Stomach (tissue), 4 donors: ENCODE measurements at regions not wholly inside any gene's neighbourhood (a gene's known extent, or its start where the extent isn't known, plus 50 kb on each side); places are given as distances from the start of the nearest gene placed in this dataset.

Experiments used
- POLR2AphosphoS5 ChIP-seq, 3 donors: sonication (generic); formaldehyde crosslinking; IDR thresholded peaks; one replicate each; pipeline ENCODE4 v1.6.1; 2016; ENCODE audit warnings: antibody characterized with exemption in 3 of 3
- TF ChIP-seq, protein P1 (sequence below), 7 experiments: fragments of 450-650 bp in 4 of 7; fragments of 200-600 bp in 3 of 7; sonication (generic) in 3 of 7; IDR thresholded peaks; one replicate each; pipeline ENCODE4 v1.5.1; 2016 to 2019; ENCODE audit warnings: antibody characterized with exemption in 7 of 7, control low read depth in 2 of 7, mild to moderate bottlenecking in 1 of 7

DNA sequence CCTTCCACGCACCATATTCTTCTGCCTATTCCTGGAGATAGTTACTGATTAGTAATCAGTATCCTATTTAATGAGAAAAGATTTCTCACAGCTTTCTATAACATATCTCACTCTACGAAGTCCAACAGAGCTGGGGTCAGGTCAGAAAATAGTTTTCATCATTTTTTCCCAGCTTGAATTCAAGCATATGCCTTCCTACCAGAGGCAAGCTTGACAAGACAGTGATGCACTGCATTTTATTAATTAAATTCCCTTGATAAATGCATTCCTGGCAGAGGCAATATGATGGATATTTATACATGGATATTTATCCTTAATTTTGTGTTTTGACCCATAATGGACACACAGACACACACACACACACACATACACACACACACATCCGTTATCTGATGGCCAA is 961.4 kb downstream of the EPHA3 start:
- TF ChIP-seq, protein P1, sequence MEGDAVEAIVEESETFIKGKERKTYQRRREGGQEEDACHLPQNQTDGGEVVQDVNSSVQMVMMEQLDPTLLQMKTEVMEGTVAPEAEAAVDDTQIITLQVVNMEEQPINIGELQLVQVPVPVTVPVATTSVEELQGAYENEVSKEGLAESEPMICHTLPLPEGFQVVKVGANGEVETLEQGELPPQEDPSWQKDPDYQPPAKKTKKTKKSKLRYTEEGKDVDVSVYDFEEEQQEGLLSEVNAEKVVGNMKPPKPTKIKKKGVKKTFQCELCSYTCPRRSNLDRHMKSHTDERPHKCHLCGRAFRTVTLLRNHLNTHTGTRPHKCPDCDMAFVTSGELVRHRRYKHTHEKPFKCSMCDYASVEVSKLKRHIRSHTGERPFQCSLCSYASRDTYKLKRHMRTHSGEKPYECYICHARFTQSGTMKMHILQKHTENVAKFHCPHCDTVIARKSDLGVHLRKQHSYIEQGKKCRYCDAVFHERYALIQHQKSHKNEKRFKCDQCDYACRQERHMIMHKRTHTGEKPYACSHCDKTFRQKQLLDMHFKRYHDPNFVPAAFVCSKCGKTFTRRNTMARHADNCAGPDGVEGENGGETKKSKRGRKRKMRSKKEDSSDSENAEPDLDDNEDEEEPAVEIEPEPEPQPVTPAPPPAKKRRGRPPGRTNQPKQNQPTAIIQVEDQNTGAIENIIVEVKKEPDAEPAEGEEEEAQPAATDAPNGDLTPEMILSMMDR (IDR thresholded peaks at IDR 0.05): no peak
- no peak for TF ChIP-seq POLR2AphosphoS5 (IDR thresholded peaks at IDR 0.05)
